ENCODE measurements at regions not wholly inside any gene's neighbourhood (a gene's known extent, or its start where the extent isn't known, plus 50 kb on each side); places are given as distances from the start of the nearest gene placed in this dataset.

DNA sequence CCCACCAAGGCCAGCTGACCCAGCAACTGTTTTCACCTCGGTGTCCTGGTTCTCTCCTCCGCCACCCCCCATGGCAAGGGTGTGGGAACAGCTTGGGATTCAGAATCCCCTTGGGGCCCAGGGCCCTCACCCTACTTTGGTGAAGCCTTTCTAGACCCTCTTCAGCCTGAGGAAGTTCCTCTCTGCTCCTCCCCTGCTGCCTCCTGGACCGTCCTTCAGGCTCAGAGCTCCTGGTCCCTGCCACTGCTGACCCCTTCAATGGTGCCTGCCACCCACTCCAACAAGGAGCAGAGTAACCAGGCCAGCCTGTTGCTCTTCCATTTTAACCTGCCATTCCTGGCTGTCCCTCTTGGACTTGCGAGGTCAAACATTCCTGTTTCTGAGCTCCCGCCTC is 72.0 kb upstream of the SMNDC1 start:
- Histone ChIP-seq H3K4me1 (ENCODE audit: insufficient read depth, low read length) (no peaks in the 10 kb centered on the region), H3K36me3 (ENCODE audit: insufficient read depth, low read length) (no peaks in the 10 kb centered on the region), H3K4me3 (ENCODE audit: low read length) (no peak overlapping the region), H3K27me3 (ENCODE audit: control insufficient read depth in 1 of 2, insufficient read depth in 2 of 2, low read length in 2 of 2) (no peaks in the 10 kb centered on the region), H3K9me3 (ENCODE audit: control insufficient read depth in 1 of 2, insufficient read depth in 1 of 2, low read length in 2 of 2) (no peaks in the 10 kb centered on the region), H3K27ac (ENCODE audit: low read depth in 1 of 2, low read length in 2 of 2) (no peak overlapping the region)
- Mint-ChIP-seq H3K27me3 (no peaks in the 10 kb centered on the region), H3K27ac (no peak overlapping the region), H3K9me3 (no peaks in the 10 kb centered on the region), H3K4me3 (no peak overlapping the region), H3K4me1 (ENCODE audit: low read depth) (no peaks in the 10 kb centered on the region), H3K36me3 (ENCODE audit: low read depth) (no peaks in the 10 kb centered on the region)
- ChIA-PET POLR2A (interaction anchor here (0.6 kb wide), 1 partner anchor 56 kb away, joined by 3 read pairs; no protein-coding TSS in a partner anchor), CTCF (no interaction called here)
- intact Hi-C loops (cut with DNase I, micrococcal nuclease): no loop called here
- ATAC-seq (ENCODE audit: poor library complexity) (no peak), DNase-seq (no peak)
- TF ChIP-seq, protein P1, sequence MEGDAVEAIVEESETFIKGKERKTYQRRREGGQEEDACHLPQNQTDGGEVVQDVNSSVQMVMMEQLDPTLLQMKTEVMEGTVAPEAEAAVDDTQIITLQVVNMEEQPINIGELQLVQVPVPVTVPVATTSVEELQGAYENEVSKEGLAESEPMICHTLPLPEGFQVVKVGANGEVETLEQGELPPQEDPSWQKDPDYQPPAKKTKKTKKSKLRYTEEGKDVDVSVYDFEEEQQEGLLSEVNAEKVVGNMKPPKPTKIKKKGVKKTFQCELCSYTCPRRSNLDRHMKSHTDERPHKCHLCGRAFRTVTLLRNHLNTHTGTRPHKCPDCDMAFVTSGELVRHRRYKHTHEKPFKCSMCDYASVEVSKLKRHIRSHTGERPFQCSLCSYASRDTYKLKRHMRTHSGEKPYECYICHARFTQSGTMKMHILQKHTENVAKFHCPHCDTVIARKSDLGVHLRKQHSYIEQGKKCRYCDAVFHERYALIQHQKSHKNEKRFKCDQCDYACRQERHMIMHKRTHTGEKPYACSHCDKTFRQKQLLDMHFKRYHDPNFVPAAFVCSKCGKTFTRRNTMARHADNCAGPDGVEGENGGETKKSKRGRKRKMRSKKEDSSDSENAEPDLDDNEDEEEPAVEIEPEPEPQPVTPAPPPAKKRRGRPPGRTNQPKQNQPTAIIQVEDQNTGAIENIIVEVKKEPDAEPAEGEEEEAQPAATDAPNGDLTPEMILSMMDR (IDR thresholded peaks at IDR 0.05): no peak

DNA sequence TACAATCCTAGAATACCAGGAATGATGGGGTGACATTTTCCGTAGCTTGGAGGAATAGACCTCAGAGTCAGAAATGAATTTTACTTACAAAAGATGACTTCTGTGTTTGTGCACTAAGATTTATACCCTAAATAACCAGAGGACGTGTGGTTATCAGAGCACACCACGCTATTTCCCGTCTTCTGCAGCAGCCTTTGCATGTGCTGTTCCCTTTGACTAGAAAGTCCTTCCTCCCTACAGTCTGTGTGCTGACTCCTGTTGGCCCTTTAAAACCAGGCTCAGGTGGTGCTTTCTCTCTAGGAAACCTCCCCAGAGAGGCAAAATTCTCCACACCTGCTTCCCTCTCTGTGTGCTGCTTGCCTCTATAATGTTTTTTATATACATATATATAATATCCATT is 73.3 kb upstream of the SMNDC1 start:
- Histone ChIP-seq H3K27ac (ENCODE audit: low read depth in 1 of 2, low read length in 2 of 2) (no peak overlapping the region), H3K4me3 (ENCODE audit: low read length) (no peak overlapping the region), H3K27me3 (ENCODE audit: control insufficient read depth in 1 of 2, insufficient read depth in 2 of 2, low read length in 2 of 2) (no peaks in the 10 kb centered on the region), H3K9me3 (ENCODE audit: control insufficient read depth in 1 of 2, insufficient read depth in 1 of 2, low read length in 2 of 2) (no peaks in the 10 kb centered on the region), H3K36me3 (ENCODE audit: insufficient read depth, low read length) (no peaks in the 10 kb centered on the region), H3K4me1 (ENCODE audit: insufficient read depth, low read length) (no peaks in the 10 kb centered on the region)
- Mint-ChIP-seq H3K27ac (no peak overlapping the region), H3K4me1 (ENCODE audit: low read depth) (no peaks in the 10 kb centered on the region), H3K27me3 (no peaks in the 10 kb centered on the region), H3K4me3 (no peak overlapping the region), H3K9me3 (no peaks in the 10 kb centered on the region), H3K36me3 (ENCODE audit: low read depth) (no peaks in the 10 kb centered on the region)
- ChIA-PET POLR2A (no interaction called here), CTCF (no interaction called here)
- no peak for ATAC-seq (ENCODE audit: poor library complexity)
- intact Hi-C loops (cut with DNase I, micrococcal nuclease): no loop called here
- TF ChIP-seq, protein P1 (IDR thresholded peaks at IDR 0.05): no peak
- DNase-seq: no peak

DNA sequence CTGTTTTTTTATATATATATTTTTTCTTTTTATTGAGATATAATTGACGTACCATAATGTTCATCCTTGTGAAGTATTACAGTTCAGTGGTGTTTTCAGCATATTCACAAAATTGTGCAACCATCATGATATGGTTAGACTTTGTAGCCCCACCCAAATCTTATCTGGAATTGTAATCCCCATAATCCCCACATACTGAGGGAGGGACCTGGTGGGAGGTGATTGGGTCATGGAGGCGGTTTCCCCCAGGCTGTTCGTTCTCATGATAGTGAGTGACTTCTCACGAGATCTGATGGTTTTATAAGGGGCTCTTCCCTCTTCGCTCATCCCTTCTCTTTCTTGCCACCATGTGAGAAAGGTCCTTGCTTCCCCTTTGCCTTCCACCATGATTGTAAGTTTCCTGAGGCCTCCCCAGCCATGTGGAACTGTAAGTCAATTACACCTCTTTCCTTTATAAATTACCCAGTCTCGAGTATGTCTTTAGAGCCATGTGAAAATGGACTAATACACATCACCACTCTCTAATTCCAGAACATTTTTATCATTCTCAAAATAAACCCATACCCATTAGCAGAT is 73.9 kb upstream of the SMNDC1 start:
- no peaks in the 10 kb centered on the region for H3K36me3 Mint-ChIP-seq (ENCODE audit: low read depth)
- H3K4me1 Mint-ChIP-seq (ENCODE audit: low read depth): no peaks in the 10 kb centered on the region
- Histone ChIP-seq H3K36me3 (ENCODE audit: insufficient read depth, low read length) (no peaks in the 10 kb centered on the region), H3K4me3 (ENCODE audit: low read length) (no peak overlapping the region), H3K27ac (ENCODE audit: low read depth in 1 of 2, low read length in 2 of 2) (no peak overlapping the region), H3K27me3 (ENCODE audit: control insufficient read depth in 1 of 2, insufficient read depth in 2 of 2, low read length in 2 of 2) (no peaks in the 10 kb centered on the region), H3K4me1 (ENCODE audit: insufficient read depth, low read length) (no peaks in the 10 kb centered on the region), H3K9me3 (ENCODE audit: control insufficient read depth in 1 of 2, insufficient read depth in 1 of 2, low read length in 2 of 2) (no peaks in the 10 kb centered on the region)
- H3K4me3 Mint-ChIP-seq: no peak overlapping the region
- H3K27me3 Mint-ChIP-seq: no peaks in the 10 kb centered on the region
- no peaks in the 10 kb centered on the region for H3K9me3 Mint-ChIP-seq
- DNase-seq: no peak
- POLR2A ChIA-PET: no interaction called here
- TF ChIP-seq, protein P1 (IDR thresholded peaks at IDR 0.05): no peak
- H3K27ac Mint-ChIP-seq: no peak overlapping the region
- CTCF ChIA-PET: no interaction called here
- intact Hi-C loops (cut with DNase I, micrococcal nuclease): no loop called here
- no peak for ATAC-seq (ENCODE audit: poor library complexity)
